ENCODE measurements at regions not wholly inside any gene's neighbourhood (a gene's known extent, or its start where the extent isn't known, plus 50 kb on each side); places are given as distances from the start of the nearest gene placed in this dataset.

DNA sequence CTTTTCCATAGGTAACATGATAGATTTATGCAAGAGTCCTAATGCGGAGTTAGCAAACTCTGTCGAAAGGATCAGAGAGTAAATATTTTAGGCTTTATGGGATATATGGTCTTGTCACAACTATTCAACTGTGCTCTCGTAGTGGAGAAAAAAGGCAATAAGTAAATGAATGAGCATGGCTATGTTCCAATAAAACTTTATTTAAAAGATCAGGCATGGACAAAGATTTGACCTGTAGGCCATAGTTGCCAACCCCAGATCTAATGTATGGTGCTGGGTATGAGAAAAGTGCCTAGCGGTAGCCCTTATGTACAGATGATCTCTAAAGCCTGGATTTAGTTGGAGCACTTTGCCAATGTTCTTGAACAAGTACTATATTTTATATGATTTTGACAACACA is 498.8 kb upstream of the C1orf87 start:
- TF ChIP-seq CBX5 (IDR thresholded peaks at IDR 0.05; ENCODE audit: low read depth, low read length): no peak
- no peak for TF ChIP-seq CEBPB (IDR thresholded peaks at IDR 0.05; ENCODE audit: low read depth, low read length)
- no peak for TF ChIP-seq TCF12 (IDR thresholded peaks at IDR 0.05; ENCODE audit: low read depth, low read length)
- no peak for TF ChIP-seq SIN3A (conservative IDR thresholded peaks at IDR 0.05 in 1 of 2, IDR thresholded peaks at IDR 0.05 in 1 of 2; ENCODE audit: low read depth in 1 of 2, low read length in 2 of 2)
- no peak for TF ChIP-seq GABPA (IDR thresholded peaks at IDR 0.05; ENCODE audit: borderline replicate concordance, insufficient read depth, low read length)
- TF ChIP-seq RFX5 (IDR thresholded peaks at IDR 0.05; ENCODE audit: borderline replicate concordance, low read depth, low read length): no peak
- TF ChIP-seq POLR2A (IDR thresholded peaks at IDR 0.05; ENCODE audit: control extremely low read depth in 1 of 2, low read depth in 2 of 2, low read length in 2 of 2): no peak
- no peak for TF ChIP-seq RXRA (IDR thresholded peaks at IDR 0.05; ENCODE audit: insufficient read depth, low read depth, low read length)
- TF ChIP-seq TAF1 (IDR thresholded peaks at IDR 0.05; ENCODE audit: low read depth, low read length): no peak
- TF ChIP-seq EGR1 (IDR thresholded peaks at IDR 0.05; ENCODE audit: borderline replicate concordance, low read depth, low read length): no peak
- TF ChIP-seq SUZ12 (IDR thresholded peaks at IDR 0.05; ENCODE audit: low read length): no peak
- no peak for TF ChIP-seq SP4 (IDR thresholded peaks at IDR 0.05; ENCODE audit: low read length)
- TF ChIP-seq SRF (IDR thresholded peaks at IDR 0.05; ENCODE audit: low read depth, low read length): no peak
- TF ChIP-seq KDM4A (IDR thresholded peaks at IDR 0.05; ENCODE audit: low read depth, low read length, severe bottlenecking): no peak
- H3K79me2 ChIP-seq (ENCODE audit: control insufficient read depth in 1 of 2, insufficient read depth in 2 of 2, low read length in 2 of 2): no peaks in the 10 kb centered on the region
- no peak overlapping the region for H3K4ac ChIP-seq (replicated peaks; ENCODE audit: insufficient read length, low read depth, low read length)
- CTCF ChIA-PET (ENCODE audit: partially characterized antibody): no interaction called here
- no peak overlapping the region for H3K18ac ChIP-seq (ENCODE audit: extremely low read depth, low read length)
- H4K20me1 ChIP-seq (replicated peaks in 1 of 2; ENCODE audit: control insufficient read depth in 1 of 2, insufficient read depth in 2 of 2, low read length in 2 of 2): no peaks in the 10 kb centered on the region
- H3K4me3 ChIP-seq (ENCODE audit: extremely low read depth in 1 of 4, insufficient read depth in 2 of 4, low read depth in 3 of 4, low read length in 4 of 4): no peak overlapping the region
- no peaks in the 10 kb centered on the region for H3K27me3 ChIP-seq (replicated peaks in 1 of 4; ENCODE audit: control insufficient read depth in 3 of 4, extremely low read depth in 1 of 4, insufficient read depth in 3 of 4, low read length in 3 of 4)
- H3K23ac ChIP-seq (ENCODE audit: insufficient read length): no peak overlapping the region
- H4K8ac ChIP-seq (ENCODE audit: extremely low read depth, insufficient read depth, low read length): no peak overlapping the region
- WGBS, 2 experiments (ENCODE audit: extremely low coverage in 1 of 2, insufficient coverage in 1 of 2, insufficient read length in 1 of 2, insufficient replicate concordance in 2 of 2, low coverage in 1 of 2, low lambda C conversion rate in 2 of 2, missing lambda C conversion rate in 1 of 2): 90% methylated on average over 4 of the region's 4 CpGs; no CpG with 5 or more reads in 1 of the 2 experiments
- no peak overlapping the region for H2AFZ ChIP-seq (ENCODE audit: low read length)
- H3K79me1 ChIP-seq (ENCODE audit: low read depth, low read length): no peaks in the 10 kb centered on the region
- no peak overlapping the region for H3K56ac ChIP-seq (replicated peaks; ENCODE audit: insufficient read length, low read depth, low read length)
- no peak overlapping the region for H4K5ac ChIP-seq (ENCODE audit: insufficient read length, low read depth, low read length)
- H3K36me3 ChIP-seq (ENCODE audit: control insufficient read depth in 2 of 4, insufficient read depth in 4 of 4, low read length in 3 of 4): no peaks in the 10 kb centered on the region
- no peak overlapping the region for H3K9ac ChIP-seq (replicated peaks in 1 of 4; ENCODE audit: extremely low read depth in 1 of 4, low read depth in 3 of 4, low read length in 3 of 4)
- no peaks in the 10 kb centered on the region for H3K9me3 ChIP-seq (ENCODE audit: insufficient read depth in 2 of 2, low read depth in 1 of 2, low read length in 1 of 2)
- no peak overlapping the region for H3K27ac ChIP-seq (ENCODE audit: low read depth, low read length)
- H2BK20ac ChIP-seq (ENCODE audit: low read length): no peak overlapping the region
- peaks cover 0 to 3% (median 0%) of the 10 kb centered on the region in 4 experiments; a peak in 1 of 7 replicates for H3K4me1 ChIP-seq (replicated peaks in 1 of 4; ENCODE audit: control insufficient read depth in 3 of 4, insufficient read depth in 4 of 4, low read length in 3 of 4)
- no peak overlapping the region for H2BK15ac ChIP-seq (ENCODE audit: low read length)
- POLR2A ChIA-PET (ENCODE audit: partially characterized antibody): no interaction called here
- FAIRE-seq (no peak), DNase-seq (ENCODE audit: low read depth in 1 of 2, low spot score in 2 of 2) (no peak)
- no peak overlapping the region for H2BK12ac ChIP-seq (ENCODE audit: low read depth, low read length)
- H3K14ac ChIP-seq (ENCODE audit: insufficient read length): no peak overlapping the region
- H3K23me2 ChIP-seq (ENCODE audit: low read depth, low read length): no peaks in the 10 kb centered on the region
- no peak overlapping the region for H3K4me2 ChIP-seq (ENCODE audit: insufficient read depth in 1 of 2, low read depth in 2 of 2, low read length in 2 of 2)
- no peak overlapping the region for H2BK120ac ChIP-seq (replicated peaks; ENCODE audit: low read depth, low read length)
- H2AK5ac ChIP-seq (ENCODE audit: low read depth, low read length): no peak overlapping the region
- H2BK5ac ChIP-seq (ENCODE audit: low read depth, low read length): no peak overlapping the region
- no peak overlapping the region for H4K91ac ChIP-seq (replicated peaks; ENCODE audit: insufficient read length, low read length)
